ENCODE measurements at regions not wholly inside any gene's neighbourhood (a gene's known extent, or its start where the extent isn't known, plus 50 kb on each side); places are given as distances from the start of the nearest gene placed in this dataset.

- DNase-seq (ENCODE audit: low spot score), result no peak
- in situ Hi-C loops (cut with HindIII; ENCODE audit: low sequenced_read_pairs), result no loop called here
Measured at GRCh38 chr14:76655331-76655730, 105.9 kb upstream of the VASH1 start.

DNA sequence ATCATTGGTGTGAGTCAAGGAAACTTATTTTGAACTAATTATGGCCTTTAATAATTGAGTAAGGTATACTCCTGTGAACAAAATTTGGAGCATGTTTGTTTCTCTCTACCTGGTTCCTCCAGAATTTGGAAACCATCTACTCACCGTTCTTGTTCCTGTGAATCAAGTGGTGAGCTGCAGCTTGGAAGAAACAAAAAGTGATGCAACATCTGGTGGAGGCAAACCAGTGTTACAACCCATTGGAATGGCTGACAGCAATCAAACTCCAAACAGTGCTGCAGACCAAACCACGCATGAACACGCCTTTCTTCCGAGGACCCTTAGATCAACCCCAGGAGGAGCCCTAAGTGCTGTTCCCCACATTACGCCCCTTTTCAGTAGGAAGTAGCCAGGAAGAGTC is 104.7 kb upstream of the VASH1 start:
- in situ Hi-C loops (cut with HindIII; ENCODE audit: low sequenced_read_pairs), result no loop called here

DNA sequence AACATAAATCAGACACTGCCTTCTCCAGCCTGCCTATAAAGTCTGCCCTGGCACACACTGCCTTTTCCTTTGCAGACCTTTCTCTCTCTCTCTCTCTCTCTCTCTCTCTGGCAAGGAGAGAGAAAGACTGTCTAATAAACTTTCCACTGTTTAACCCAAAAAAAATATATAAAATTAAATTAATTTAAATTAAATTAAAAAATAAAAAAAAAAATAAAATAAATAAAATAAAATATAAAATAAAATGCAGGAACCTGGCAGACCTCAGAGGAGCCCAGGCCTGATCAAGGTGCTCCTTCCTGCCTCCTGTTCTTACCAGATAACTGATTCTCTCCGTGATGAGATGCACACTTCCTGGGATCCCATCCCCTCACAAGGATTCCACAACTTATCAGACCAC is 103.9 kb upstream of the VASH1 start:
- in situ Hi-C loops (cut with HindIII; ENCODE audit: low sequenced_read_pairs), result no loop called here
- DNase-seq (ENCODE audit: low spot score), result no peak

More for the DNA sequence above, 104.7 kb upstream of the VASH1 start:
- DNase-seq (ENCODE audit: low spot score), result no peak

DNA sequence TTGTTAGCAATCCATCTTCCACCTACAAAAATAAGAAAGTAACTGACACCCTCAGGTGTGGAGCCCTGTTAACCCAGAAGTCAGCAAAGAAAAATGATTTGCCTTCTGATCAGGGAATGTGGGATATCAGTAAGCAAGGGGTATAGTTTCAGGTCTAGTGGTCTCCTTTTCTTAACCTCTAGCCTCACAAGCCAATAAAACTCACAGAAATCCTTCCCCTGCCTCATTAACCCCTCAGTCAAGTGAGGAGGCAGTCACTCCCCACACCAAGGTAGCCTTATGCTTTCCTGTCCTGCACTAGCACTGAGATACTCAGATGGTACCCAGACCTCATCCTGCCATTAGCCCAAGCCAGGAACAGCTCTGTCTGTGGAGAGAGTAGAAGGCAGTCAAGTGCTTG is 103.4 kb upstream of the VASH1 start:
- in situ Hi-C loops (cut with HindIII; ENCODE audit: low sequenced_read_pairs), result no loop called here
- no peak for DNase-seq (ENCODE audit: low spot score)

DNA sequence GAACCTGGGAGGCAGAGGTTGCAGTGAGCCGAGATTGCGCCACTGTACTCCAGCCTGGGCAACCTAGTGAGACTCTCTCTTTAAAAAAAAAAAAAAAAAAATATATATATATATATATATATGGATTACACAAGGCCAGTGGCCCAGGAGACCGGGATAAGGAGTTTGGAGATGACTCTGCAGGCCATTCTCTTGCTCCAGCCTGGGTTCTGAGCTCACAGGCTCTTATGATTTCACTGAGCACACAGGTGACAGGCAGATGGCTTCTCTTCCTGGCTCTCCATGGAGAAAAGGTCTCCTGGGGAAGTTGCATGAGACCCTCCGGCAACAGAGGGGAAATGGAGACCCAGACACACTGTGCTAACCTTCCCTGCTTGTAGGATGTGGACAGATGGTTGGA is 98.7 kb upstream of the VASH1 start:
- in situ Hi-C loops (cut with HindIII; ENCODE audit: low sequenced_read_pairs), result no loop called here
- no peak for DNase-seq (ENCODE audit: low spot score)

DNA sequence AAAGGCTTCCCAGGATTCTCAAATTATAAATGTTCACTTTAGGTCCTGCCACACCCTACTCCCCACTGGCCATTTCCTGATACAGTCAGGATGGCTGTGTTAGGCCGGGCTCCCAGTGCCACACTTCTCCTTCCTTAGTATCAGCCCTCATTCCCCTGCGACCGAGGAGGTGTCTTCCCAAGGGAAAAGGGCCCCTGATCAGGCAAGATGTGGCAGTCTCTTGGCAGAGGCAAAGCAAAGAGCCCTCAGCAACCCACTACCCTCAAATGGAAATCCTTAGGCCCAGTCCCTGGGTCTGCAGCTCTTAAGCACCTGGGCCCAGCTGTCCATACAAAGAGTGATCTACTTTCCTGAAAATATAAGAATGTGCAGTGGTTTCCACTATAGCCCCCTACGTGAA is 96.5 kb upstream of the VASH1 start:
- in situ Hi-C loops (cut with HindIII; ENCODE audit: low sequenced_read_pairs), result no loop called here

DNA sequence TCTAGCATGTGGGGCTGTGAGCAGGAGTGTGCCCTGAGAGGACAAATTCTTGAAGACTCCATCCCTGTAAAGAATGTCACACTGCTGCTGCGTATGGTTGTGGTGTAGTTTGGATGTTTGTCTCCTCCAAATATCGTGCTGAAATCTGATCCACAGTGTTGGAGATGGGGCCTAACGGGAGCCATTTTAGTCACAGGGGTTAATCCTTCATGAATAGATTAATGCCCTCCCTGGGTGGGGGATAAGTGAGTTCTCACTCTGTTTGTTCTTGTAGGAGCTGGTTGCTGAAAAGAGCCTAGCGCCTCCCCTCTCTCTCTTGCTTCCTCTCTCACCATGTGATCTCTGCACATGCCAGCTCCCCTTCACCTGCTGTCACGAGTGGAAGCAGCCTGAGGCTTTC is 94.5 kb upstream of the VASH1 start:
- no peak for DNase-seq (ENCODE audit: low spot score)
- in situ Hi-C loops (cut with HindIII; ENCODE audit: low sequenced_read_pairs), result no loop called here

More for the DNA sequence above, 96.5 kb upstream of the VASH1 start:
- DNase-seq (ENCODE audit: low spot score), result no peak

GRCh38 chr14:76669770-76670169 is 91.5 kb upstream of the VASH1 start:
- in situ Hi-C loops (cut with HindIII; ENCODE audit: low sequenced_read_pairs), result no loop called here
- no peak for DNase-seq (ENCODE audit: low spot score)

DNA sequence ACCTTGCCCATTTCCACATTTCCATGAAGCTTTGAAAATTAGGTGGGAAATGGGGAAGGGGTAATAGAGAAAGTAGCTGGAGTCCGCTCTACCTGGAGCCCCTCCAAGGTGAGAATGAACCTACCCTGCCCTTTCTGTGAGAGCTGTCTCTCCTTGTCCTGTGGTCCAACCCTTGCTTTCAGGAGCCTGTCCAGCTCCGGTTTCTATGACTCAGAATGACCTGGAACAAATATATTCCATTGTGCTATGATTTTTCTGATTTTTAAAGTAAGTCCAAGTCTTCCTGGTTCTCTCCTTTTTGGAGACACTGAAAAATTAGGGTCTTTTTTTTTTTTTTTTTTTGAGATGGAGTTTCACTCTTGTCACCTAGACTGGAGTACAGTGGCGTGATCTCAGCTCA is 89.1 kb upstream of the VASH1 start:
- in situ Hi-C loops (cut with HindIII; ENCODE audit: low sequenced_read_pairs), result no loop called here
- DNase-seq (ENCODE audit: low spot score), result no peak

DNA sequence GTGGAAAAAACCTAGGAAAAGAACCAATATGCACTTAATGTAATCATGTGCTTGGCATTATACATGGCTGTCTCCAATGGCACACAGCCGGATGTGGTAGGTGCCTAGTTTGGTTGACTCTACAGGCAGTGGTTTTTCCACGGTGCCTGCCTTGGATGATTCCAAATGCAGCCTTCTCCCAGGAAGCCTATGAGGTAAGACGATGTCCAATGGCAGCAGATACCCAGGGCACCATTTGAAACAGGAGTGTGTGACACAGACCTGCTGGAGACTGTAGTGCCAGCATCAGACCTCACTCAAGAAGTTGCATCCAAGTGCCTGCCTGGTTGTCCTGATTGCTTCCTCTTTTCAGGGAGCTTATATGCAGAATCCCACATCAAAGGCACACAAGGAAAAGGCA is 88.0 kb upstream of the VASH1 start:
- no peak for DNase-seq (ENCODE audit: low spot score)
- in situ Hi-C loops (cut with HindIII; ENCODE audit: low sequenced_read_pairs), result no loop called here

- no peak for DNase-seq (ENCODE audit: low spot score)
- in situ Hi-C loops (cut with HindIII; ENCODE audit: low sequenced_read_pairs), result no loop called here
Measured at GRCh38 chr14:76675046-76675445, 86.2 kb upstream of the VASH1 start.

GRCh38 chr14:76676539-76676938 is 84.7 kb upstream of the VASH1 start:
- in situ Hi-C loops (cut with HindIII; ENCODE audit: low sequenced_read_pairs), result no loop called here
- DNase-seq (ENCODE audit: low spot score), result no peak

DNA sequence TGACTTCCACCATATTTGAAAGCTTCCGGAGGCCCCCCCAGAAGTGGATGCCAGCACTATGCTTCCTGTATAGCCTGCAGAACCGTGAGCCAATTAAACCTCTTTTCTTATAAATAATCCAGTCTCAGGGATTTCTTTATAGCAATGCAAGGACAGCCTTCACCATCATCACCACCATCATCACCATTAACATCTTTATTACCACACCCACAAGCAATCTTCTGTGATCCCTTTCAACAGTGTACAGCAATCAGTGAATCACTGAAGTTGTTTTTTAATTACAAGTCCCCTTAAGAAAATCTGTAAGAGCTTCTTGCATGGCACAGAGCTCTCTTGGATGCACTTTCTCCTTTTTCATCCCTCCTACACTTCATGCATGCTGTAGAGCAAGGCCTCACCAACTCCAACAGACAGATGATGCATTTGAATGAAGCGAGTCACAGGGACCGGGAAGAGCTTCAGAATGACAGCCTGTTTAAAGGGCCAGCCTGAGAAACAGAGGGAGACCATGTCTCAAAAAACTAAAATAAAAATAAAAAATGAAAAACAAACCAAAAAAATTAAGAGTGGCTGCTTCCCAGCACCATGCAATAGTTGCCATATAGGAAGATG is 83.6 kb upstream of the VASH1 start:
- in situ Hi-C loops (cut with HindIII; ENCODE audit: low sequenced_read_pairs), result no loop called here
- DNase-seq (ENCODE audit: low spot score), result no peak

DNA sequence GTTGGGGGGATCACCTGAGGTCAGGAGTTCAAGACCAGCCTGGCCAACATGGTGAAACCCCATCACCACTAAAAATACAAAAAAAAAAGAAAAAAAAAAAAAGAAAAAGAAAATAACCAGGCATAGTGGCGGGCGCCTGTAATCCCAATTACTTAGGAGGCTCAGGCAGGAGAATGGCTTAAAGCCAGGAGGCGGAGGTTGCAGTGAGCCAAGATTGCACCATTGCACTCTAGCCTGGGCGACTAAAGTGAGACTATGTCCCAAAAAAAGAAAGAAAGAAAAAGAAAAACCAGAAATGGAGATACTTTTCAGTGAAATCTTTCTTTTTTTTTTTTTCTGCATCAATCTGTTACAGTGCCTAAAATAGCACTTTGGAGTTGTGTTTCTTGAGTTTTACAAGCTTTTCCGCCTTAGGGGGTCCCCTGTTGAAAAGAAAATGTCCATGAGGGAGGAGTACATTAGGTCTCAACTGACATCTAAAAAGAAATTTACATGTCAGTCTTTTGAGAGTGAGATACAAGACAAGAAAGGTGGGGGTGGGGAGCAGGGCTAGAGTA is 82.9 kb upstream of the VASH1 start:
- in situ Hi-C loops (cut with HindIII; ENCODE audit: low sequenced_read_pairs), result no loop called here

DNA sequence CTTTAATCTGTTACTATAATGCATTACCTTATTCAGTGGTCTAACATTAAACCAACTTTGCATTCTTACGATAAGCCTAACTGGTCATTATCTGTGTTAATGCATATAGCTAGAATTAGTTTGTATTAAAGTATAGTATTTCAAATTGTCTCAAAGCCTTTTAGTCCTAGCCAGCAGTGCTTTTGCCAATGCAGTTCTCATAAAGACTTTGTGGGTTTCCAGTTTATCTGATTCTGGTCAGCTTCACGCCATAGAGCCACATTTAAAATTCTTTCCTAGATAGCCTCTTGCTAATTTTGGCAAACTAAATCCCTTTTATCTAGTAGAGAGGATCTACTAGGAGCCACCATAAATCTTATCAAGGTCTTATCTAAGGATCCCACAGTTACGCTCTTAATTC is 78.9 kb upstream of the VASH1 start:
- no peak for DNase-seq (ENCODE audit: low spot score)
- in situ Hi-C loops (cut with HindIII; ENCODE audit: low sequenced_read_pairs), result no loop called here

More for the DNA sequence above, 82.9 kb upstream of the VASH1 start:
- no peak for DNase-seq (ENCODE audit: low spot score)

DNA sequence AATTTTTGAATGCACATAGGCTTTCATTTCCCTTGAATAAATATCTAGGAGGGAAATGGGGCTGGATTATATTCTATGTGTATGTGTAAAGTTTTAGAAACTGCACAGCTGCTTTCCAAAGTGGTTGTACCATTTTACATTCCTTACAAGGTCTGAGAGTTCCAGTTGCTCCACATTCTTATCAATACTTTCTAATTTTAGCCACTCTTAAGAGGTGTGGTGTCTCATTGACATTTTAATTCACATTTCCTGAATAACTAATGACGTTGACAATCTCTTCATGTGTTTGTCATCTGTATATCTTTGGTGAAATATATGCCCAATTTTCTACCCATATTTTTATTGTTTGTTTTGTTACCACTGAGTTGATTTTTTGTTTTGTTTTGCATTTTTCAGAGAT is 74.6 kb upstream of the VASH1 start:
- DNase-seq (ENCODE audit: low spot score), result no peak
- in situ Hi-C loops (cut with HindIII; ENCODE audit: low sequenced_read_pairs), result no loop called here

GRCh38 chr14:76687611-76688382 is 73.5 kb upstream of the VASH1 start:
- DNase-seq (ENCODE audit: low spot score), result no peak
- in situ Hi-C loops (cut with HindIII; ENCODE audit: low sequenced_read_pairs), result no loop called here

DNA sequence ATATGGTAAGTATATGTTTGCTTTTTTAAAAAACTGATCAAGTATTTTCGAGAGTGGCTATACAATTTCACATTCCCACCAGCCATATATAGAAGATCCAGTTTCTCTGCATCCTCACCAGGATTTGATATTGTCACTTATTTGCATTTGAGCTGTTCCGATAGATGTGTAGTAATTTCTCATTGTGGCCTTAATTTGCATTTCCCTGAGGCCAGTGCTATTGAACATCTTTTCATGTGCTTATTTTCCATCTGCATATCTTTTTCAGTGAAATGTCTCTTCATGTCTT is 72.9 kb upstream of the VASH1 start:
- in situ Hi-C loops (cut with HindIII; ENCODE audit: low sequenced_read_pairs), result no loop called here
- no peak for DNase-seq (ENCODE audit: low spot score)

- in situ Hi-C loops (cut with HindIII; ENCODE audit: low sequenced_read_pairs), result no loop called here
Measured at GRCh38 chr14:76690502-76691105, 70.7 kb upstream of the VASH1 start.

DNA sequence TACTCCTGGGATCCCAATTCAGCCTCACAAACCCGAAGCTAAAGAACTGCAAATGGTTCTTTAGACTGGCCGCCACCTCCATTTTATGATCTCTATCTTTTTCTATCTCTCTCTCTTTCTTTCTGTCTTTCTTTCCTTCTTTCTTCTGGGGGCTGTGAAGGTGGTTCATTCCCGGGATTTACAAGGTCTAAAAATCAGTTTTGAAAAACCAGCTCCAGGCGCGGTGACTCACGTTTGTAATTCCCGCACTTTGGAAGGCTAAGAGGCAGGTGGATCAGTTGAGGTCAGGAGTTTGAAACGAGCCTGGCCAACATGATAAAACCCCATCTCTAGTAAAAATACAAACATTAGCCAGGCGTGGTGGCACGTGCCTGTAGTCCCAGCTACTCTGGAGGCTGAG is 67.2 kb upstream of the VASH1 start:
- in situ Hi-C loops (cut with HindIII; ENCODE audit: low sequenced_read_pairs), result no loop called here
- DNase-seq (ENCODE audit: low spot score), result no peak

More at GRCh38 chr14:76690502-76691105, 70.7 kb upstream of the VASH1 start:
- no peak for DNase-seq (ENCODE audit: low spot score)
